DND-41 (cell line): ENCODE measurements at regions not wholly inside any gene's neighbourhood (a gene's known extent, or its start where the extent isn't known, plus 50 kb on each side); places are given as distances from the start of the nearest gene placed in this dataset.

Experiments
- ATAC-seq: fragments of 200-7000 bp; cut with Tn5 transposase; 3 replicates; pipeline ENCODE4 v1.9.1; 2021; ENCODE audit warnings: low read depth; ENCODE audit not compliant: insufficient read depth
- DNase-seq: peaks from one replicate; pipeline ENCODE4 v3.0.0-alpha.2; 2020
- H2AFZ ChIP-seq: 2 replicates; pipeline ENCODE4 v1.6.0; 2012; ENCODE audit warnings: low read depth, low read length
- H3K27ac ChIP-seq: 2 replicates; pipeline ENCODE4 v1.5.1; 2012; ENCODE audit warnings: low read length, inconsistent platforms
- H3K27me3 ChIP-seq: fragments of 200-600 bp; sonication (generic); 2 replicates; pipeline ENCODE4 v1.6.0; 2012; ENCODE audit warnings: low read length, mild to moderate bottlenecking, inconsistent platforms; ENCODE audit not compliant: insufficient read depth, poor library complexity
- H3K36me3 ChIP-seq: 2 replicates; pipeline ENCODE4 v1.5.1; 2012; ENCODE audit warnings: low read length, inconsistent platforms; ENCODE audit not compliant: insufficient read depth
- H3K4me1 ChIP-seq: 2 replicates; pipeline ENCODE4 v1.5.1; 2012; ENCODE audit warnings: mild to moderate bottlenecking, low read length; ENCODE audit not compliant: insufficient read depth
- H3K4me2 ChIP-seq: 2 replicates; pipeline ENCODE4 v1.6.0; 2012; ENCODE audit warnings: mild to moderate bottlenecking, moderate library complexity, low read length, inconsistent platforms; ENCODE audit not compliant: insufficient read depth
- H3K4me3 ChIP-seq, 2 experiments: fragments of 200-600 bp in 1 of 2; shearing (Covaris generic) in 1 of 2; 2 replicates each; pipeline ENCODE4 v1.5.1; 2012 to 2016; ENCODE audit warnings: inconsistent platforms in 2 of 2, low read length in 2 of 2, mild to moderate bottlenecking in 2 of 2, low read depth in 1 of 2, moderate library complexity in 1 of 2
- H3K79me2 ChIP-seq: 2 replicates; pipeline ENCODE4 v1.6.0; 2012; ENCODE audit warnings: low read length, inconsistent platforms; ENCODE audit not compliant: insufficient read depth
- H3K9ac ChIP-seq: 2 replicates; pipeline ENCODE4 v1.6.0; 2012; ENCODE audit warnings: low read depth, mild to moderate bottlenecking, inconsistent platforms, low read length, moderate library complexity
- H3K9me3 ChIP-seq: 2 replicates; pipeline ENCODE4 v1.5.1; 2012; ENCODE audit warnings: low read length, moderate library complexity, mild to moderate bottlenecking, inconsistent platforms; ENCODE audit not compliant: insufficient read depth, severe bottlenecking
- H4K20me1 ChIP-seq: 2 replicates; pipeline ENCODE4 v1.6.0; 2012; ENCODE audit warnings: low read length; ENCODE audit not compliant: insufficient read depth
- CTCF ChIP-seq: IDR thresholded peaks from 2 replicates; pipeline ENCODE4 v1.5.1; 2012; ENCODE audit warnings: borderline replicate concordance, low read length, moderate library complexity, mild to moderate bottlenecking; ENCODE audit not compliant: poor library complexity, severe bottlenecking; ENCODE audit errors: extremely low read depth
- EZH2 ChIP-seq: IDR thresholded peaks from 3 replicates; pipeline ENCODE4 v1.6.1; 2012; ENCODE audit warnings: borderline replicate concordance, low read depth, mild to moderate bottlenecking, moderate library complexity, low read length, inconsistent platforms; ENCODE audit not compliant: severe bottlenecking

- Histone ChIP-seq H3K9ac (no peak overlapping the region), H3K4me2 (no peak overlapping the region), H3K4me3 (no peak overlapping the region), H4K20me1 (no peaks in the 10 kb centered on the region), H2AFZ (no peak overlapping the region), H3K36me3 (no peaks in the 10 kb centered on the region), H3K27ac (no peak overlapping the region), H3K9me3 (no peaks in the 10 kb centered on the region), H3K79me2 (no peaks in the 10 kb centered on the region), H3K4me1 (no peaks in the 10 kb centered on the region), H3K27me3 (no peaks in the 10 kb centered on the region)
- TF ChIP-seq EZH2 (no peak), CTCF (no peak)
- no peak for ATAC-seq
- DNase-seq = no peak
These were observed 797.8 kb upstream of the GALNTL6 start for GRCh38 chr4:171015441-171015840.

- Histone ChIP-seq H3K4me1 (no peaks in the 10 kb centered on the region), H3K79me2 (no peaks in the 10 kb centered on the region), H3K4me3 (no peak overlapping the region), H3K27ac (no peak overlapping the region), H4K20me1 (no peaks in the 10 kb centered on the region), H2AFZ (no peak overlapping the region), H3K9me3 (no peaks in the 10 kb centered on the region), H3K27me3 (no peaks in the 10 kb centered on the region), H3K9ac (no peak overlapping the region), H3K36me3 (no peaks in the 10 kb centered on the region), H3K4me2 (no peak overlapping the region)
- TF ChIP-seq EZH2 (no peak), CTCF (no peak)
- no peak for DNase-seq
- ATAC-seq = no peak
These were observed 805.4 kb upstream of the GALNTL6 start for GRCh38 chr4:171007618-171008390.

- DNase-seq (no peak), ATAC-seq (no peak)
- H3K36me3 ChIP-seq = no peaks in the 10 kb centered on the region
- no peak for TF ChIP-seq EZH2
- no peak for TF ChIP-seq CTCF
- no peak overlapping the region for H3K4me2 ChIP-seq
- no peaks in the 10 kb centered on the region for H3K27me3 ChIP-seq
- H3K9ac ChIP-seq = no peak overlapping the region
- H4K20me1 ChIP-seq = no peaks in the 10 kb centered on the region
- H3K79me2 ChIP-seq = no peaks in the 10 kb centered on the region
- H3K4me3 ChIP-seq = no peak overlapping the region
- no peaks in the 10 kb centered on the region for H3K9me3 ChIP-seq
- no peak overlapping the region for H2AFZ ChIP-seq
- H3K27ac ChIP-seq = no peak overlapping the region
- H3K4me1 ChIP-seq = no peaks in the 10 kb centered on the region
These were observed 811.0 kb upstream of the GALNTL6 start for GRCh38 chr4:171002246-171002645.
